Fibroblast of gingiva (primary cell): ENCODE measurements at regions not wholly inside any gene's neighbourhood (a gene's known extent, or its start where the extent isn't known, plus 50 kb on each side); places are given as distances from the start of the nearest gene placed in this dataset.

ENCODE experiments used
- DNase-seq: peaks from one replicate; pipeline ENCODE4 v3.0.0-alpha.2; 2011; ENCODE audit warnings: low read depth

DNA sequence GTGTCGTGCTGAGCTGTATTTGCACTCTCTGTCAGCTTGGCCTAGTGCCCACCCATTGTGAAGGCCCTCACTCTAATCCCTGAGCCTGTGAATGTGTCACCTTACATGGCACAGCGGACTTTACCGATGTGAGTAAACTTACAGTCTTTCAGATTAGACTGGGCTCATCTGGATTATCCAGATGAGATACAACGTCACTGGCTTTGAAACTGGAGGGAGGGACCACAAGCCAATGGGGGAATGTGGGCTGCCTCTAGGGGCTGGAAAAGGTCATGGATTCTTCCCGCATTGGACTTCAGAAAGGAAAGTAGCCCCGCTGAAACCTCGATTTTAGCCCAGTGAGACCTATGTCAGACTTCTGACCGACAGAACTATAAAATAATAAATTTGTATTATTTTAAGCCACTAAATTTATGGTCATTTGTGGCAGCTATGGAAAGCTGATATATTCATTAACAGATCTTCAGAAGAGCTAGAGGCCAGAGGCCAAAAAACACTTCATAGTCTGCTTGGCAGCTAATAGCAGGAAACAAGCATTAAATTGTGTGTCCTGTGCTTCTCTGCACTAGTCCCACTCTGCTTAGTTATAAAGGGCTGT, 139.0 kb upstream of the GAS1 start:
- DNase-seq, result no peak

DNA sequence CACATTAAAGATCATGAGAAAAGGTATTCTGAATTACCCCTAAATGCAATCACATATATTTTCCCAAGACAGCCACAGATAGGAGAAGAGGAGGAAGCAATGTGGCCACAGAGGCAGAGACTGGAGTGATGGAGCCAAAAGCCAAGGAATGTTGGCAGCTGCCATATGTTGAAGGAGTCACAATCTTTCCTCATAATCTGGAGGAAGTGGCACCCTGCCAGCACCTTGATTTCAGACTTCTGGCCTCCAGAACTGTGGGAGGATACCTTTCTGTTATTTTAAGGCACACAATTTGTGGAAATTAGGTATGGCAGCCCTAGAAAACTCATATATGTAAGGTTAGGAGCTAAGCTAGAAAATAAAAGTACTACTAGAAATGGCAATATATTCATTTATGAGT, 139.9 kb upstream of the GAS1 start:
- no peak for DNase-seq

- DNase-seq, result no peak
Measured at GRCh38 chr9:87088192-87088591, 140.9 kb upstream of the GAS1 start.

GRCh38 chr9:87088621-87089365, 141.5 kb upstream of the GAS1 start:
- no peak for DNase-seq

DNA sequence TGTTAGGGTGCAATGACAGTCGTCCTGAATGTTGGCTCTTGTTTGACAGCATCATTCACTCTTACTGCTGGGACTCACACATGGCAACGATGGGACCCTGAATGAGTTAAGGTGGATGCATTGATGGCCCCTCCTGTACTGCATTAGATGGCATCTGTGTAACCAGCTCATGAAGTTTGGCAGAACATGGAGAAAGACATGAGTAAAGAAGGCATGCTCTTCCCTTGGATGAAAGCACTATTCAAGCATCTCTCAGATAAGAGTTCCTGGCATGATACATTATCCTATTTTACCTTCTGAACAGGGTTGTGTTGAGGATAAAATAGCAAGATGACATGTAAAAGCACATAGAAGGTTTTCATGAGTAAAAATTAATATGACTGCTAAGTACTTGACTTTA, 142.2 kb upstream of the GAS1 start:
- DNase-seq, result no peak

- DNase-seq, result no peak
Measured at GRCh38 chr9:87089929-87090328, 142.6 kb upstream of the GAS1 start.

DNA sequence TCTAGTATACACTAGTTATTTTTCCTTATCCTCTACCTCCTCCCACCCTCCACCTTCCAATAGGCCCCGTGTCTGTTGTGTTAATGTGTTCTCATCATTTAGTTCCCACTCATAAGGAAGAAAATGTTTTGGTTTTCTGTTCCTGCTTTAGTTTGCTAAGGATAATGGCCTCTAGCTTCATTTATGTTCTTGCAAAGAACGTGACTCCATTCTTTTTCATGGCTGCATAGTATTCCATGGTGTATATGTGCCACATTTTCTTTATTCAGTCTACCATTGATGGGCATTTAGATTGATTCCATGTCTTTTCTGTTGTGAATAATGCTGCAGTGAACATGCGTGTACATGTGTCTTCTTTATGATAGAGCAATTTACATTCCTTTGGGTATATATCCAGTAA, 146.5 kb upstream of the GAS1 start:
- no peak for DNase-seq

- no peak for DNase-seq
Measured at GRCh38 chr9:87095951-87096350, 148.6 kb upstream of the GAS1 start.

DNA sequence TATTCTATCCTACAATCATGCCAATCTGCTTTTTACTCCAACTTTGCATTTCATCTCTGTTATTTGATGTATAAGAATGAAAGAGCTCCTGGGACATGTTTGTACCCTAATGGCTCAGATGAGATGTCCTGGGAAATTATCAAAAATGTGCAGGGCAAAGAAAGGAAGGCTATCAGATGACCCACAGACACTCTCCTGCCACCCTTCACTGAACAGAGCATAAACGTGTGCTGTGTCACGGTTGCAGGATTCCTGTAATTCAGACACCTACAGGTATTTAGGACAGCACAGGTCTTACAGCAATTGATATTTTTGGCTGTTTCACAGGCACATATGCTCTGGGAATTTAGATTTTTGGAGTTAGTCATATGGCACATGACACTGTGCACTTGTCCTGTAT, 149.2 kb upstream of the GAS1 start:
- DNase-seq, result no peak

GRCh38 chr9:87097238-87097637, 149.9 kb upstream of the GAS1 start:
- DNase-seq, result no peak

DNA sequence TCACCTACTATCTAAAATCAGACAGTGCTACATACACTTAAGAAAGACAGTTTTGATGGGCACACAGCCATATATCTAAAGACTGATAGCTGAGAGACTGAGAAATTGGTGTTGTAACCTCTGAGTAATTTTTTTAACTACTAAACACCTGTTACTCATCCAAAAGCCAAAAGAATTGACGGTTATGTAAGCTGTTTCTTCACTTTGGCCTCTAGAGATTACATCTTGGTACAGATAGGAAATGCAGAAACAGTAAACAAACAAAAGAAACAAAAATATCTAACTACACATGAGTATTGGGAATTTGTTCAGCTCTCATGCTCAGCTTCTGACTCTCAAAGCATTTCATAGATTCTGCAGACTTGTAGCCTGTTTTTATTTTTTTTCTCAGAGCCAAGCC, 152.1 kb upstream of the GAS1 start:
- DNase-seq, result no peak

DNA sequence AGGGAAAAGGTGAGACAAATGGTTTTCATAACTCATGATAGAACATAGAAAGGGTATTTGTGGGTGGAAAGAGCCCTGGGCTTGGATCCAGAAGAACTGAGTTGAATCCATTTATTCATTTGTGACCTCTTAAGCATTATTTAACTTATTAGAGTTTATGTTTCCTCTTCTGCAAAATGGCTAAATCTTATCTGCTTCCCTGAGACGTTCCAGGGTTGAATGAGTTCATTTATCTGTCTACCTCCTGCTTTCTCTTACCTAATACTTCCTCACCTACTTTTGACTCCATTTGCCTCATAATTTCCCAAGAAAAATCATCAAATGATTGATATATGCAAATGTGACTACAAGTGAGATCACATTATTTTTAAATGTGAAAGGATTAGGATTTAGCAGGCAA, 152.7 kb upstream of the GAS1 start:
- no peak for DNase-seq

DNA sequence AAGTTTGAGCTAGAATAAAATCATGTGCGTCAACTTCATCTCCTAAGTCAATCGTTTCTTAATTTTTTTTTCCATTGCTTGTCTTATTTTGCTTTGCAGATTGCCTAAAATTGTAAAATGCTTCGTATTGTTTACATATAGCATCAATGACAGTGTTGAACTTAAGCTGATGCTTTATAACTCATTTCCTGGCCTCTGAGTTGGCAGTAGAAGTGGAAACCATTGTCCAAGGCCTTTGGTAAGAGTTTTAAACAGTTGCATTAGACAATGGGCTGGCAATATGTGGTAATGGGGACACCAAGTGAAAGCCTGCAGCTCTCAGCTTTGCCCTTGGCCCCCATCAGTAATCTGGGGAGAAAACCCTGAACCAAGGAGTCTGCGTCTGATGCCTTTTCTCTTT, 154.8 kb upstream of the GAS1 start:
- peak; percentile 79 for DNase-seq

DNA sequence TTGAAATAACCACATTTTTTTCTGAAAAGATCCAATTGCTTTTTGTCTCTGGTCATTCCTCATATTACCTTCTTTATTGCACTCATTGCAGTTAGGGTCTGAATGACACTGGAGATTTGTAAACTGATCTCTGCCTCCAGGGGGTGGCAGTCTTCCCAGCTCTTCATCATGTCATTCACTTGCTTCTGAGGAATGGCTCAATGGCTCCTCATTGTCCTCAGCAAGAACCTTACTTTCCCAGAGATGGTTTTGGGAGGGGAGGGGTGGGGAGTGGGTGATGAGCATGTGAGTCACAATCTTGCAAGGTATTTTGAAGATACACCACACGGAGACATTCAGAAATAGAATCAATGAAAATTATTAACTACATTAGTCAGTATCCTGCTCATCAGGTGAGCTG, 159.8 kb upstream of the GAS1 start:
- DNase-seq, result peak; percentile 33

- DNase-seq, result no peak
Measured at GRCh38 chr9:87108661-87109060, 161.4 kb upstream of the GAS1 start.

GRCh38 chr9:87109231-87109631, 161.9 kb upstream of the GAS1 start:
- DNase-seq, result peak; percentile 21

GRCh38 chr9:87109851-87110250, 162.5 kb upstream of the GAS1 start:
- DNase-seq, result peak; percentile 69

DNA sequence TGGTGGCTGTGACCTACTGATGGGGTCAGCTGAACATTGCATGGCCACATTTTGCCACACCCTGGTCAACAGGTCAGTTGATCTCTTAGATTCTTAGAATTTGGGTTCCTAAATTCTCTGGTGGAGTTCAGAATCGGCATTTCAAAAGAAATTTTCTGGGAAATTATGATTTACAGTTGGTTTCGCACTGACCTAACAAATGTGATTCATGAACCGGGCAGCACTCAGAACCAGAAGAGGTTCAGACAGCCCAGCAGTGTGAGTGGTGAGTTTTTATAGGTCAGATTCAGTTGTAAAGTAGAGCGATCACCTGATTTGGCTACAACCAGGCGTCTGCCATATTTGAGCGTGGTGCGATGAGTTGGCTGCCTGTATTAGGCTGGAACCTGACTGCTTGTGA, 163.7 kb upstream of the GAS1 start:
- no peak for DNase-seq

DNA sequence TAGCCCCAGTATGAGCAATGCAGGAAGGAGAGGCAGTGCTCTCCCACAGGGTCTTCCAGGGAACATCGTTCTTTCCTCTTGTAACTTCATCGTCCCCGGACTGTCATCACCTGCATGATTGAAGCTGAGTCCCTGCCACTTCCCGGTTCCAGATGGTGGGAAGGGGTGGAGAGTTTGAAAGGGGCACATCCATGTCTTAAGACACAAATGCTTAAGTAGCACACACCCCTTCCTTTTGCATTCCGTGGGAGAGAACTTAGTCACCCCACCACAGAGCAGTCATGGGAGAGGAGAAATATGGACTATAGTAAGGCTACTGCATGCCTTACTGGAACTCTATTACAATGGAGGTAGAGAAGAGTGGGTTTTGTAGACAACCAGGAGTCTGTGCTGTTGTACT, 165.3 kb upstream of the GAS1 start:
- DNase-seq, result no peak

GRCh38 chr9:87113874-87114273, 166.6 kb upstream of the GAS1 start:
- peak; percentile 24 for DNase-seq

DNA sequence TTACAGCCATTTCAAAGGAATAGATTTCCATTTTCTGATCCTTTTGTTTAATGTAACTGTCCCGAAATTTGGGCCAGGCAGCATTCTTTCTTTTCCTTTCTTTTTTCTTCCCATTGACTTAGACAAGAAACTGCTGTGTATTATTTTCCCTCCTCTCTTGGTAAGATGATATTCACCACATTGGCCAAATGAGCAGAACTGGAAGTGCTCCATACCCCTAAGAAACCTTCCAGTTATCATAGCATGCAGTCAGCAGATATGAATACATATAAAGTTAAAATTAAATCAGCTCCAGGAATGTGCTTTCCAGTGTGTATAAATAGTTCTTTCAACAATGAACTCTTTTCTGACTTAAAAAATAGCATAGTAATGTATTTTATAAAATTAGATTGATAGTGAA, 168.5 kb upstream of the GAS1 start:
- peak; percentile 91 for DNase-seq

DNA sequence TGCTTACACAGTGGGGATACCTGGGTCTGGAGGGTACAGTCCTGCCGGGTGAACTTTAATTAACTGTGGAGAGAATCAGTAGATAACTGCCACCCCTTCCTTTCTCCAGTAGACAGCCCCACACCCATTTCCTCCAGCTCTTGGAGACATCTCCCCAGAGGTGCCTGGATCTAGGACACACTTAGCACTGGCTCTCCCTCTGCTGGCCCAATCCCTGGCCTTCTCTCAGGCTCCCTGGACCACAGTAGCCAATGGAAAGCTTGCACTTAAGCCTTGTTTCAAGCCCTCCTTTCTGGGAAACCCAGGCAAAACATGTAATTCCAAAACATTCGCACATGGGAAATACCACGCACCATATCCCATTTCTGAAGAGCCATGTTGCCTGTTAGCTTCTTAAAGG, 169.2 kb upstream of the GAS1 start:
- DNase-seq, result no peak

GRCh38 chr9:87118594-87118993, 171.3 kb upstream of the GAS1 start:
- no peak for DNase-seq

- DNase-seq, result peak; percentile 93
Measured at GRCh38 chr9:87119328-87119881, 172.1 kb upstream of the GAS1 start.
